ENCODE measurements at regions not wholly inside any gene's neighbourhood (a gene's known extent, or its start where the extent isn't known, plus 50 kb on each side); places are given as distances from the start of the nearest gene placed in this dataset.
"Not testable (repeated sequence)": the region's sequence is repeated elsewhere in the genome, so short reads cannot be mapped to it uniquely, and the experiment has no call there.

DNA sequence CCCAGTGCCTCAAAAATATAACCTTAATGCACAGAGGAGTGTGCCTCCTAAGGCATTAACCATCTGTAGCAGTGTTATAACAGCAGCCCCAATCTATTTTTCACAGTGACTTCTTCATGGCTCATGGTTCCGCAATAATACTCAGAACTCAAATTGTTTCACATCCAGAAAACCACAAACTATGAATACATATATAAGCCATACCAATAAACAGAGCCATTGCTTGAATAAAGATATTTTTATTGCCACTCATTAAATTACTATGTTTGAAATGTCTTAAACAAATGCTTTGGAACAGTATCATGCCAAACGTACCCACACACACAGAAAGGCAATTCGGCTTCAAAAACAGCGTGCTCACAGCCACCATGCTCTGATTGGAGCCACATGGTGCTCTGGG, 629.3 kb upstream of the NRP1 start:
- no peak for DNase-seq (ENCODE audit: low read depth in 2 of 2)

DNA sequence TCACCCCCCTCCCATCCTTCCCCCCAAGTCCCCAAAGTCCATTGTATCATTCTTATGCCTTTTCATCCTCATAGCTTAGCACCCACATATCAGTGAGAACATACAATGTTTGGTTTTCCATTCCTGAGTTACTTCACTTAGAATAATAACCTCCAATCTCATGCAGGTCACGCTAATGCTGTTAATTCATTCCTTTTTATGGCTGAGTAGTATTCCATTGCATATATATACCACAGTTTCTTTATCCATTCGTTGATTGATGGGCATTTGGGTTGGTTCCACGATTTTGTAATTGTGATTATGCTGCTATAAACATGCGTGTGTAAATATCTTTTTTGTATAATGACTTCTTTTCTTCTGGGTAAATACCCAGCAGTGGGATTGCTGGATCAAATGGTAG, 621.9 kb upstream of the NRP1 start:
- DNase-seq (ENCODE audit: low read depth in 2 of 2): not testable (repeated sequence)

DNA sequence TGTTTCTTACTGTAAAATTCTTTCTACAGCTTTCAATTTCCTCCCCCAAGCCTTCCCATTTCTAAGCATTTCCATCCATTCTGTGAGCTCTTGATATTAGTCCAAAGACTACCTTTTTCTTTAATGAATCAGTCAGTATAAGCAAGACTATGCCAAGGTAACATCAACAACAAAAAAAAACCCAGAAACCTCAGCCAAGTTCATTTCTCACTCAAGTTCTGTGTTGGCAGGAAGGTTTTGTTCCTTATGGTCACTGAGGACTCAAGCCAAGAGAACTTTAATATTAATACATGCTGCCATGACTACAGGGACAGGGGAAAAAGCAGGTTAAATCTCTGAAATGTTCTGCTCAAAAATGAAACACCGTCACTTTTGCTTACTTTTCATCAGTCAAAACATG, 621.2 kb upstream of the NRP1 start:
- no peak for DNase-seq (ENCODE audit: low read depth in 2 of 2)

DNA sequence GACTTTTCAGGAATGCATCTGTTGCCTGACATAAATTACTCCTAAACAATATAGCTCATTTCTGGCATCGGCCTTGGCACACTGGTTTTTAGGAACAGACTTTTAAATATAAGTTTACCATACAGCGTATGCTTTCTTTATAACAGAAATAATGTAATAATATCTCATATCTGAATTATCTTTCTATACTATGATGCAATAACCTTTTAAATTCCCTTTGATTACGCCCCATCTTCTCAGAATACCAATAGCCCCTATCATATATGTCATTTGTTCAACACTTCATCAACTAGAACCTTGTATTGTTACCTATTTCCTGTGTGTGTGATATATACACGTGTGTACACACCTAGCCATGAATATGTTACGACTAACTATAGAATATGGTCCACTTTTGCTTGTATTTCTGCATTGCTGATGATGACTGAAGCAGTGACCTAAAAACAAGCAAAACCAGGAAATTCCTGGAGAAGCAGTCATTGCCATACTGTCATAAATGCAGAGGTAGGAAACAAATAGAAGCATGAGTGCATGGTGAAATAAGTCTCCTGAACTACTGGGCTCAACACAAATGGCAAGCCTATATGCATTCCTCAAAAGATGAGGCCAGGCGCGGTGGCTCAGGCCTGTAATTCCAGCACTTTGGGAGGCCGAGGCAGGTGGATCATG, 618.4 kb upstream of the NRP1 start:
- no peak for DNase-seq (ENCODE audit: low read depth in 2 of 2)

DNA sequence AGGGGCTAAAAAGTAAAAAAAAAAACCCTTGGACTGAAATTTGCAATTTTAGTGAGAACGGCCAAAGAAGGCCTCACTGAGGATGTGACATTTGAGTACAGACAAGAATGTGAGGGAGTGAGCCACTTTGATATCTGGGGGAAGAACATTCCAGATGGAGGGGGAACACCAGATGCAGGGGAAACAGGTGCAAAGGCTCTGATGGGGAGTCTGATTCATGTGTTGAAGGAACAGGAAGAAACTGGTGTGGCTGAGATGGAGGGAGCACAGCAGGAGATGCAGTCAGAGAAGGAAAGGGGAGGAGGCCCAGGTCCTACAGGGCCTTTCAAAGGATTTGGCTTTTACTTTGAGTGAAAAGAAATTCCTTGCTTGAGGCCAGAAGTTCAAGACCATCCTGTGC, 615.7 kb upstream of the NRP1 start:
- DNase-seq (ENCODE audit: low read depth in 2 of 2): no peak

DNA sequence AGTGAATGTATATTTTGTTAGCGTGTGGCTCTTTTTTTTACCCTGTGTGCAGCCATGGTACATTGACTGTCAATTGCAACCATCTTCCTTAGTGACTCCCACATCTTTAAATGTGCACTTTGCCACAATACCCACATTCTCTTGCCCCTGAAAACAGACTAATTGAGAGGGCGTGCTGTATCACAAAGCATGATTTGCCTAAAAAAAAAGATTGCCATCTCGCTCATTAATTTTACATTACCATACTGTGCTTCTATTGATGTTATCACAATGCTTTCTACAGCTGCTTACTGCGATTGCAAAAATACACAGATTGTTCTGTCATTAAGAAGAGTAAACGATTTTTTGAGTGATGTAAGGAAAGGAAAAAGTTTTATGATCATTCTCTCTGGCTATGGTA, 613.1 kb upstream of the NRP1 start:
- no peak for DNase-seq (ENCODE audit: low read depth in 2 of 2)

DNA sequence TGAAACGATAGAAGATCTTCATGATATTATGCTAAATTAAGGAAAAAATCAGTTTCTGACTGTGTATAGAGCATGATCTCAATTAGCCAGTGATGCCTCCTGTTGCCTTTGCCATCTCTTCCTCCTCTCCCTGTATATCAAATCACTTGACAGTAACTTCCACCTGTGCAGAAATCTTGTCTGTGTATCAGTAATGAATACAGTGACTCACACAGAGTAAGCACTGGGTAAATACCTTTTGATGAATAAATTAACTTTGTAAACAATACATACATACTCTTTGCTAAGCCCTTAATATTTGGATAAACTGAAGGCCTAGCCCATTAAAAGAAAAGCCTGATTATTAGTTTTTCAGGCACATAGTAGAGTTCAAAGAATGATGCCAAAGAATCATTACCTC, 610.6 kb upstream of the NRP1 start:
- no peak for DNase-seq (ENCODE audit: low read depth in 2 of 2)

DNA sequence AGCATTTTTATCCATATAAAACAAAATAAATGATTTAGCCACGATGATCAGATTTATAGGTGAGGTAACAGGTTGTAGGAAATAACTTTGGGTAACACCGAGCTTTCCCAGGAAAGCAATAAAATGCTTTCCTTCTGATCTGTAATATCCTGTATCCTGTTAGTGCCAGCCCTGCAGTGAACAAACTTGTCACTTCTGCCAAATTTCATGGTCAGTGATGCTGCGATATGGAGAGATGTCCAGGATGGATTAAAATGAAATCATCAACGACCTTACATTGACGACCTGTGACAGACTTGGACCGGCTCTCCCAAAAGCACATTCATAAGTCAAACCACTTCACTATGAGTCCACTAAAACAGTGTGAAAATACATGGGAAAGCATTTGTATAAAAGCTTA, 608.0 kb upstream of the NRP1 start:
- no peak for DNase-seq (ENCODE audit: low read depth in 2 of 2)

DNA sequence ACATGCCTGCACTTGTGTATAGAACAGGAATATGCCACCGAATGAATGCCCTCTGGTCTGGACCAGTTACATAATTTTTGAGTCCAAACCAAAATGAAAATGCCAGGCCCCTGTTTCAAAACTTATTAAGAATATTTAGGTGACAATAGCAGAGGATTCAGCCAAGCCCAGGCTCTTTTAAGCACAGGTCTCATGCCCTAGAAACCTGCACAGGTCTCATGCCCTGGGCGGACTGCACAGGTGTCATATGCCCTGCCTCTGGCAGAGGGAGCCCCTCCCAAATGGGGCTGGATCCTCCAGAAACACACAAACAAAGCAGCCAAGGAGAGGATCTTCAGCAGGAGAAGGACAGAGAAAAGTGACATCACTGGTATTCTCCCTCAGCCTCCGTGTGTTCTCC, 605.4 kb upstream of the NRP1 start:
- DNase-seq (ENCODE audit: low read depth in 2 of 2): no peak

DNA sequence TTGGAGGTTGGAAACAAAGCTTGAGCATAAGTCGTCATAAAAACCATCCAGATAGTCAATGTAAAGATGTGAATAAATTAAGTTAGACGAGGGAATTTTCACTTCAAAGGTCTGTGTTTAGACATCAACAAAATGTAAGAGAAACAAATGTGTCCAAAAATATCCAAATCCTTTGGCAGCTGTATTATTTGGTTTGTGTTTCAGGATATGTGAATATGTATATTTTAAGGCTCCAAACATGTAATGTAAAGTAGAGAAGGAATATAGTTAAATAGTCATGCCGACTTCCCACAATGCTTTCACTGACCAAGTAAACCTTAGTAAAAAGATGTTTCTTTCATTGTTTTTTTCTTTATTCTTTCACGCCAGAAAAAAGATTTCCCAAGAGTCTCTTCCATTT, 604.9 kb upstream of the NRP1 start:
- no peak for DNase-seq (ENCODE audit: low read depth in 2 of 2)

DNA sequence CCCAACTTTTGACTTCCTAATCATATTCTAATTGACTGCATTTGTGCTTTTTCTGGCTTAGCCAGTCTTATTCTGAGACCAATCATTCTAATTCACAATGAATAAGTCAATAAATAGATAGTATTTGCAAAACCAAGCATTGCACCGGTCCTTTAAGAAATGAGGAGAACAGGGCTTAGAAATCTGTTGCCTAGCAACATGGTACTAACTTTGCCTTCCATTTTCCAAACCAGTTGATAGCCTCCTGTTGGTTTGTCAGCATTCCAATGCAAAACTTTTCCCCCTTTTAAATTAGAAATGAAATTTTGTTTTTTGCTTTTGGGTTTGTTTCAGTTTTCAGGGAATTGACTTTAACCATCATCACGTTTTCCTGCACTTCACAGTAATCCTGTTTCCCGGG, 603.5 kb upstream of the NRP1 start:
- DNase-seq (ENCODE audit: low read depth in 2 of 2): no peak

DNA sequence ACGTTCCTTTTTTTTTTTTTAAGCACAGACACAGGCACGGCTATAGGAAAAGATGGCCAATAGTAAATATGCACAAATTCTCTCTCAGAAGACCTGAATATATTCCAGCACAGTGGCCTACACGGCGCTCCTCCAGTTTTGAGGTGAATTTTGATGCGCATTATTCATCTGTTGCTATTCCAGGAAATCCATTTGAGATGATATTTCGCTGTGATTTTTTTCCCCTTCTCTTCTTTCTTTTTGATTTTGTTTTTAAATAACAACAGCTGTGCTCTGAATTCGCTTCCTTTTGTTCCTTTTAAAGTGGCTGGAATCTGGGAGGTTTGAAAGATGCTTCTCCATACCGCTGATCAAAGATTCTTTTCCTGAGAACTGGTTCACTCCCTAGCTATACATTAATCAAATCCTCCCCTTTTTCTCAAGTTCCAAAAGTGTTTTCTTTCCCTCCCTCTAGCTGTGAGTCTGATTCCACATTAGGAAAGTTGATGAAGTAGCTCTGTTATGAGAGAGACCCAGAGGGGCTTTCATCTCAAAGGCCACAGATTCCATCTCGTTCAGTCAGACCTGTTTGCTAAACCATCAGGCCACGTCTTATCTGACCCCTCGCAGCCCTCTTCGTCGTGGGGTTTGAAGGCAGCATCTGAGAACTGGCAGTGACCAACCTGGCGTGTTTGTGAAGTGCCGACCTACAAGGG, 602.7 kb upstream of the NRP1 start:
- DNase-seq (ENCODE audit: low read depth in 2 of 2): no peak

DNA sequence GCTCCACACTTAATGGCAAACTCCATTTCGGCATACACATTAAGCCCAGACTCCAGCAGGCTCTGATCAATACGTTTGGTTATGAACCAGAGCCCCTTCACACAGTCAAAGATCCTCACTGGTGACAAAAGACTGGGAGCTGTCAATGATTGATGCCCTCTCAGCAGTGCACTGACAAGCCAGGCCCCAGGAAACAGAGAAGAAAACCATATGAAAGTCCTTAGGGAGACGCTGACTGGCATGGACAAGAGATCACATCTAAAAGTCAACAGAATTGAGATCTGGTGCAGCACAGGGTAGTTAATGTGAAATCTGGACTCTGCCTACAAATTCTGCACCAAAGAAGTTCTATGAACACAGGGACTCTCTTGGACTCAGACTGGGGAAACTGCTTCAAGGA, 600.9 kb upstream of the NRP1 start:
- no peak for DNase-seq (ENCODE audit: low read depth in 2 of 2)

DNA sequence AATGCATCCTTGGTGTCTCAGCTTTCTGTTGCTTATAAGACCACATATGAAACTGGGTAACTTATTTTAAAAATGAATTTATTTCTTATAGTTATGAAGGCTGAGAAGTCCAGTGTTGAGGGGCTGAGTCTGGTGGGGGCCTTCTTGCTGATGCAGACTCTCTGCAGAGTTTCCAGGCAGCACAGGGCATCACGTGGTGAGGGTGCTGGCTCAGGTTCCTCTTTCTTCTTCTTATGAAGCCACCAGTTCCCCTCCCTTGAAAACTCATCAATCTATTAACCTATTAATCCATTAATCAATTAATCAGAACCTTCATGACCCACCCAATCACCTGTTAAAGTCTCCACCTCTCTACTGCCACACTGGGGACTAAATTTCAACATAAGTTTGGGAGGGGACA, 595.6 kb upstream of the NRP1 start:
- no peak for DNase-seq (ENCODE audit: low read depth in 2 of 2)

DNA sequence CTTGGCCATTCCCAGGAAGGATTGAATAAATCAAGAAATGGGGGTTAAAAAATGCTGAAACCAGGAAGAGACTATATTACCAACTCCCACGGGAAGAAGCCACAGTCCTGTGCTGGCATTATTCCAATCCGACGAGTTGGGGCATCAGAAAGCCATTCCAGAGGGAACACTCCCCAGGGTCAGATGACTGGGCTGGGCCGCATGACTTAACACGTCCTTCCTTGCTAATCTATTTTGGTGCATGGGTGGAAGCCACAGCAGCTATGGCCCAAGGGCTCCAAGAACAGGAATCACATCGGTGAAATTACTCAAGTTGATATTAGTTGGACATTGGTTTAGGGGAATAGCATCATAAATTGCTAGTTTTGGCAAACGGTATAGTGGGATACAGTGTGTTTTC, 592.9 kb upstream of the NRP1 start:
- no peak for DNase-seq (ENCODE audit: low read depth in 2 of 2)

DNA sequence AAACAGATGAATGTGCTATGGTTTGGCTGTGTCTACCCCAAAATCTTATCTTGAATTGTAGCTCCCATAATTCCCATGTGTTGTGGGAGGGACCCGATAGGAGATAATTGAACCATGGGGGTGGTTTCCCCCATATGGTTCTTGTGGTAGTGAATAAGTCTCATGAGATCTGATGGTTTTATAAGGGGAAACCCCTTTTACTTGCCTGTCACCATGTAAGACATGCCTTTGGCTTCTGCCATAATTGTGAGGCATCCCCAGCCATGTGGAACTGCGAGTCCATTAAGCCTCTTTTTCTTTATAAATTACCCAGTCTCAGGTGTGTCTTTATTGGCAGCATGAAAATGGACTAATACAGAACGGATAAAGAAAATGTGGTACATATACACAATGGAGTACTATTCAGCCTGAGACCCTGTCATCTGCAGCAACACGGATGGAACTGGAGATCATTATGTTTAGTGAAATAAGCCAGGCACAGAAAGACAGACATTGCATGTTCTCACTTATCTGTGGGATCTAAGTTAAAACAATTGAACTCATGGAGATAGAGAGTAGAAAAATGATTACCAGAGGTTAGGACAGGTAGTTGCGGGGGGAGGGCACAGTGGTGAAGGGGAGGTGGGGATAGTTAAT, 587.6 kb upstream of the NRP1 start:
- no peak for DNase-seq (ENCODE audit: low read depth in 2 of 2)

DNA sequence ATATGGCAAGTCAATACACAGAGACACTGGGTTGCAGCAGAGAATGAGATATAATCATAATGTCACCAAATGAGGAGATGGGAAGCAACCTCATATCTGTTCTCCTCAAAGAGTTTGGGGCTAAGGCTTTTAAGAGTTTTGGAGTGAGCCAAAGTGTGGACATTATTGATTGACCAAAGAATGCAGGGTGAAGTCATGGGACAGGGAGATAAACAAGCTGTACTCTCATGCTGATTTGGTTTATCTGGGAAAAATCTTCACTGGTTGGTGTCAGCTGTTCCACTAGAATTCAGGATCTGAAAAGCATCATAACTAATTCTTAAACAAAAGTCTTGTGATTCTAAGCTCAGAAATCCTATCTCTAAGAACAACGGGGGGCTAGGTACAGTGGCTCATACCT, 585.9 kb upstream of the NRP1 start:
- DNase-seq (ENCODE audit: low read depth in 2 of 2): no peak

DNA sequence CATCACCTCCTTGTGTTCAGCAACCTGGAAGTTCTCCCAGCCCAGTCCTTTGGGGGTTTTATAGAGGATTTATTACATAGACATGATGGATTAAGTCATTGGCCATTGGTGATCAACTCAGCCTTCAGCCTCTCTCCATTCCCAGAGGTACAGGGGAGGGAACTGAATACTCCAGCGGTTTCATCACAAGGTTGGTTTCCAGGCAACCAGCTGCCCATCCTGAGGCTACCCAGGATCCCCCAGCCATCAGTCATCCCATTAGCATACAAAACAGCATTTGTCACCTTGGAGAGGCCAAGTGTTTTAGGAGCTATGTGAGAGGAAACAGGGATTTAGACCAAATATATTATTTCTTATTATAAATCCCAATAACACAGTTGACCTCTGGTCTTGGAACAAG, 584.8 kb upstream of the NRP1 start:
- no peak for DNase-seq (ENCODE audit: low read depth in 2 of 2)

DNA sequence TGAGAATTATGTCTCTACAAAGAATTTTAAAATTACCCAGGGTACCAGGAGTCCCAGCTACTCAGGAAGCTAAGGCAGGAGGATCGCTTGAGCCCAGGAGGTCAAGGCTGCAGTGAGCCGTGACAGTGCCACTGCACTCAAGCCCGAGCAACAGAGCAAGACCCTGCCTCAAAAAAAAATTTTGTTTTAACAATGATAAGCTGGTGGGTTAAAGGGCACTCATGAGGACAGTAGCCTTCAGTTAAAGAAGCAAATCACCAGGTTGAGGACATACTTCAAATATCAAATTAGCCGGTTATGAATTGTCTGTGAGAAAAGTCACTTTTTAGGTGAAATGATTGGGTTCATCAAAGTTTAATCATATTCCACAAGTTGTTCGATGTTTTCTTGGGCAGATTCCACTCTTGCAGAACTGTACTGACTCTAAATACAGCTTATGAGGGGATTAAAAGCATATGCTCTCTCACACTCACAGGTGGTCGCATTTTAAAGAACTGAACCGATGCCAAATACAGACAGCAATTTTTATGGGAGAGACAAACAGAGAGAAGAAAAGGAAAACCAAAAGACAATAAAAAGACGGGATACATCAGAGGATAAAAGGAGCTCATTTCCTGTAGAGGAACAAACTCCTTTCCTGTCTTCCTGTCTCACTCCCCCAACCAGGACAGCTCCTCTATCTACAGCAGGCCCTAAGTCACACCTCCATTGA, 582.8 kb upstream of the NRP1 start:
- no peak for DNase-seq (ENCODE audit: low read depth in 2 of 2)

DNA sequence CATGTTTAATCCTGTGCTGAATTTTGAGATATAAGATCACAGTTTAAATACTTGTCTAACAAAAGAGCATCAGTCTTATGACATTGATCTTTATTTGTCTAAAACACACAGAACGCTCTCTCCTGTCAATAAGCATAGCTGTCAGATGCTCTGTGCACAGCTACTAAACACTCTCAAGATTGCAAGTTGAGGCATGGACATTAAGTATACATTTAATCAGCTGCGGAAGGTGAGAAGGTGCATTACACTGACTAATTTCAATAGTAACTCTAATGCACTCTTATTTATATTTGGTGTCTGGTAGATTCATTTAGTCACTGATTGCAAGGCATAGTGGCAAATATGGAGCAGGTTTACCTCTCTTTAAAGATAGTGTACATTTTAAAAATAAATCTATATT, 580.3 kb upstream of the NRP1 start:
- DNase-seq (ENCODE audit: low read depth in 2 of 2): no peak

DNA sequence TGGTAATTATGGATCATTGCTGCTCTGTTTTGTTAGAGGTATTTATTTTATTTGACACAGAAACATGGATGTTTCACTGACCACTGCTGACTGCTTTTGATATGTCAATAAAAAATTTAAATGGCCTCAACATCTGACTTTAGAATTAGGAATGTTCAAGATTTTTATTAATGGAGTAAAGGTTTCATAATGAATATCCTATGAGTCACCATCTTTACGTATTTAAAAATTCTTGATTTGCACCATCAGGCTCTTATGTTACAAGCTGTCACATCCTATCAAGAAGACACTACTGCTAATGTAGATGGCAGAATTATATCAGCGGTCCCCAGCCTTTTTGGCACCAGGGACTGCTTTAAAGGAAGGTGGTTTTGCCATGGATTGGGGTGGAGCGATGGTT, 578.7 kb upstream of the NRP1 start:
- DNase-seq (ENCODE audit: low read depth in 2 of 2): no peak

DNA sequence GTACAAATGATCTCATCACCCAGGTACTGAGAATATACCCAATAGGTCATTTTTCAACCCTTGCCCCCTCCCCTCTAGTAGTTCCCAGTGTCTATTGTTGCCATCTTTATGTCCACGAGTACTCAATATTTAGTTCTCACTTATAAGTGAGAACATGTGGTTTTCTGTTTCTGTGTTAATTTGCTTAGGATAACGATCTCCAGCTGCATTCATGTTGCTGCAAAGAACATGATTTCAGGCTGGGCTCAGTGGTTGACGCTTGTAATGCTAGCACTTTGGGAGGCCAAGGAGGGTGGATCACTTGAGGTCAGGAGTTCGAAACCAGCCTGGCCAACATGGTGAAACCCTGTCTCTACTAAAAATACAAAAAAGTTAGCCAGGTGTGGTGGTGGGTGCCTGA, 575.0 kb upstream of the NRP1 start:
- DNase-seq (ENCODE audit: low read depth in 2 of 2): not testable (repeated sequence)

DNA sequence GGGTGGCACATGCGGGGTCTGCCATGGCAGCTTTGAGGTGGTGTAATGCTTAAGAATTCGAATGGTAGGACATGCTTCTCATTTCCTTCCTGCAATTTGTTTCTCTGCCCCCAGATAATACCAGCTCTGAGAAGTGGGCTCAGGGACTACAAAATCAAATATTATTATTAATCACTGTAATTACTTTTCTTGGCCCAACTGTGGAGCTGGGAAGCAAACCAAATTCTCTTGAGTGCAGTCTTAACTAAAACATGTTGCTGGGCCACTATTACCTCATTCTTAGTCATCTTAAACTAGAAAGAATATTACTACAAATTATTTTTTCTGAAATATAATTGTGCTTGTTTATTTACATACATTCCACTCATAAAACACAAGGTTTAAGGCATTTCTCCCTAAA, 566.7 kb upstream of the NRP1 start:
- DNase-seq (ENCODE audit: low read depth in 2 of 2): no peak

All from stimulated activated CD8-positive, alpha-beta memory T cell treated with anti-CD3 and anti-CD28 coated beads, Interleukin-2, amount 100 ng/mL, for 48 hours (primary cell).